ENCODE measurements at regions not wholly inside any gene's neighbourhood (a gene's known extent, or its start where the extent isn't known, plus 50 kb on each side); places are given as distances from the start of the nearest gene placed in this dataset.

- TF ChIP-seq ZNF274 (IDR thresholded peaks at IDR 0.05; ENCODE audit: low read depth, low read length) (no peak), YY1 (IDR thresholded peaks at IDR 0.05; ENCODE audit: insufficient read depth, insufficient read length) (no peak), SUZ12 (IDR thresholded peaks at IDR 0.05; ENCODE audit: extremely low read depth, insufficient read depth, insufficient read length) (no peak)
These were observed 124.1 kb upstream of the NKX1-1 start for GRCh38 chr4:1530356-1530755.
